Right lobe of liver (tissue), 4 donors: ENCODE measurements at regions not wholly inside any gene's neighbourhood (a gene's known extent, or its start where the extent isn't known, plus 50 kb on each side); places are given as distances from the start of the nearest gene placed in this dataset.

Experiments used
- CTCF ChIP-seq, 4 donors: fragments of 200-600 bp in 3 of 4; fragments of 450-650 bp in 1 of 4; IDR thresholded peaks; one replicate each; pipeline versions ENCODE4 v1.5.1 to v1.8.0; 2016 to 2022; ENCODE audit warnings: antibody characterized with exemption in 4 of 4, mild to moderate bottlenecking in 2 of 4
- POLR2A ChIP-seq: fragments of 450-650 bp; IDR thresholded peaks from one replicate; pipeline ENCODE4 v1.6.1; 2017; ENCODE audit warnings: antibody characterized with exemption, mild to moderate bottlenecking
- donor health status: DM: no; HTN: no; CAD: no.
- donor health status: DM: no; HTN: no; CAD: no.
- donor health status: DM: no; HTN: yes; CAD: no.

GRCh38 chr1:194161591-194161990, 975.2 kb upstream of the B3GALT2 start:
- TF ChIP-seq CTCF (IDR thresholded peaks at IDR 0.05), result no peak
- no peak for TF ChIP-seq POLR2A
